ENCODE measurements at regions not wholly inside any gene's neighbourhood (a gene's known extent, or its start where the extent isn't known, plus 50 kb on each side); places are given as distances from the start of the nearest gene placed in this dataset.

DNA sequence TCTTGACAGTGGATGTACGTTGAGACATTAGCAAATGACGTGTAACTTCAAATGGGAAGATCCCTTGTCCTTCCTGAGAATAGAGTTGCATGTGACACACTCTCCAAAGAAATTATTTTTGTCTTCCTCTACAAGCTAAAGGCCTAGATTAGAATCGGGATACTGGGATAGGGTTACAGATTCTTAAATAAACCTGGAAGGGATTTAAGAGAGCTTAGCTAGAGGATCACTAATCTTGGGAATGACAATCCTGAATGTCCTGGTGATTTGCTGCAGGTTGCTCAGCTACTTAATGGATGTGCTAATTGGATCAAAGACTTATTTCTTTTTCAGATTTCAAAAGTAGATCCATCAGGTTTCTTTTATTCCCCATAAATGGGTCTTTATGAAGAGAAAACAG is 101.9 kb downstream of the KCNJ2 start:
- ATAC-seq: no peak
- Histone ChIP-seq H3K9me3 (no peaks in the 10 kb centered on the region), H3K4me3 (no peak overlapping the region), H3K4me2 (no peak overlapping the region), H3K27ac (no peak overlapping the region), H3K4me1 (no peaks in the 10 kb centered on the region)
- CTCF ChIA-PET: interaction anchor here (1.0 to 1.5 kb wide), 2 partner anchors 37 to 228 kb away, joined by 3 read pairs; no protein-coding TSS in a partner anchor
- TF ChIP-seq EP300 (IDR thresholded peaks at IDR 0.05) (no peak), KDM1A (IDR thresholded peaks at IDR 0.05; ENCODE audit: low read depth) (no peak), TFCP2L1 (CRISPR knock-in tag; IDR thresholded peaks at IDR 0.05) (no peak), RNF2 (IDR thresholded peaks at IDR 0.05; ENCODE audit: borderline replicate concordance, low read depth) (no peak), MAX (IDR thresholded peaks at IDR 0.05) (no peak), PHF8 (IDR thresholded peaks at IDR 0.05; ENCODE audit: borderline replicate concordance, low read depth) (no peak), SMC3 (IDR thresholded peaks at IDR 0.05) (no peak), ZFP36 (IDR thresholded peaks at IDR 0.05; ENCODE audit: borderline replicate concordance, partially characterized antibody) (no peak), KDM5A (IDR thresholded peaks at IDR 0.05) (no peak), GATA3 (IDR thresholded peaks at IDR 0.05; ENCODE audit: borderline replicate concordance) (no peak), FOSB (CRISPR knock-in tag; IDR thresholded peaks at IDR 0.05) (no peak), ESRRA (IDR thresholded peaks at IDR 0.05; ENCODE audit: borderline replicate concordance, low read length) (no peak), NPAS2 (CRISPR knock-in tag; IDR thresholded peaks at IDR 0.05; ENCODE audit: borderline replicate concordance) (no peak), HOXA7 (CRISPR knock-in tag; IDR thresholded peaks at IDR 0.05) (no peak), SREBF2 (IDR thresholded peaks at IDR 0.05) (no peak), ZSCAN20 (CRISPR knock-in tag; IDR thresholded peaks at IDR 0.05) (no peak), JUN (IDR thresholded peaks at IDR 0.05) (no peak), RFX5 (IDR thresholded peaks at IDR 0.05) (no peak), CBX8 (IDR thresholded peaks at IDR 0.05) (no peak)
- POLR2A ChIA-PET: no interaction called here
- WGBS (ENCODE audit: missing lambda C conversion rate): 46% methylated on average over 3 of the region's 3 CpGs
- no peak for DNase-seq (ENCODE audit: low read depth in 1 of 2, low spot score in 1 of 2)
- FAIRE-seq: no peak

DNA sequence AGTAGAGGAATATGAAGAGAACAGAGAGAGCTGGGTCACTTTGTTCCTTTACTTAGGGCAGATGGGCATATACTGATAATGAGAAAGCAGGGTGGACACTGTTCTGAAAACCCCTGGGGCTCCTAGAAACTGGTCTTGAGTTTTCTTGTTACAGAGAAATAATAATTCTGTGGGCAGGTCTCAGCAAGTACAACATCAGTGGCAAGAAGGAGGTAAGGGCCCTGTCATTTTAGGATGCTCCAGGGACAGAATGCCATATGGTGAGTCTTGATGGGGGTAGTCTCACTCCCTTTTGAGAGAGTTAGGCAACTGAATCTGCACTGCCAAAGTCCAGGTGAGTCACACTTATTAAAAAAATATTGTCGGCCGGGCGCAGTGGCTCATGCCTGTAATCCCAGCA is 102.3 kb downstream of the KCNJ2 start:
- POLR2A ChIA-PET: no interaction called here
- H3K4me1 ChIP-seq: no peaks in the 10 kb centered on the region
- no peaks in the 10 kb centered on the region for H3K9me3 ChIP-seq
- DNase-seq (ENCODE audit: low read depth in 1 of 2, low spot score in 1 of 2) (no peak), ATAC-seq (no peak), FAIRE-seq (no peak)
- H3K4me3 ChIP-seq: no peak overlapping the region
- TF ChIP-seq HMGXB4 (CRISPR knock-in tag; IDR thresholded peaks at IDR 0.05; ENCODE audit: borderline replicate concordance) (no peak), PHF8 (IDR thresholded peaks at IDR 0.05; ENCODE audit: borderline replicate concordance, low read depth) (no peak), CEBPB (IDR thresholded peaks at IDR 0.05) (no peak), SREBF2 (IDR thresholded peaks at IDR 0.05) (no peak), JUNB (IDR thresholded peaks at IDR 0.05) (no peak), KDM1A (IDR thresholded peaks at IDR 0.05; ENCODE audit: low read depth) (no peak), KDM5A (IDR thresholded peaks at IDR 0.05) (no peak), JUN (IDR thresholded peaks at IDR 0.05) (no peak), POLR2A (IDR thresholded peaks at IDR 0.05; ENCODE audit: low read length) (no peak), MYC (IDR thresholded peaks at IDR 0.05; ENCODE audit: borderline replicate concordance, low read length) (no peak), TP53 (CRISPR knock-in tag; IDR thresholded peaks at IDR 0.05) (no peak), RFX5 (IDR thresholded peaks at IDR 0.05) (no peak), EP300 (IDR thresholded peaks at IDR 0.05) (no peak), POLR2AphosphoS2 (conservative IDR thresholded peaks at IDR 0.05; ENCODE audit: low read length) (no peak), FOXS1 (CRISPR knock-in tag; IDR thresholded peaks at IDR 0.05) (no peak), ESRRA (IDR thresholded peaks at IDR 0.05; ENCODE audit: borderline replicate concordance, low read length) (no peak), BHLHE40 (IDR thresholded peaks at IDR 0.05; ENCODE audit: low read depth, low read length) (no peak), RNF2 (IDR thresholded peaks at IDR 0.05; ENCODE audit: borderline replicate concordance, low read depth) (no peak), CTCF (IDR thresholded peaks at IDR 0.05) (no peak)
- H3K27ac ChIP-seq: no peak overlapping the region
- CTCF ChIA-PET: interaction anchor here (1.5 kb wide), 1 partner anchor 36 kb away, joined by 3 read pairs; no protein-coding TSS in a partner anchor
- WGBS (ENCODE audit: missing lambda C conversion rate): 48% methylated on average over 3 of the region's 3 CpGs
- no peak overlapping the region for H3K4me2 ChIP-seq
